Stomach (tissue), 4 donors: ENCODE measurements at regions not wholly inside any gene's neighbourhood (a gene's known extent, or its start where the extent isn't known, plus 50 kb on each side); places are given as distances from the start of the nearest gene placed in this dataset.

Source experiments
- POLR2A ChIP-seq, 4 donors: fragments of 450-650 bp; IDR thresholded peaks; one replicate each; pipeline ENCODE4 v1.6.1; 2016; ENCODE audit warnings: antibody characterized with exemption in 4 of 4, control low read depth in 2 of 4, mild to moderate bottlenecking in 1 of 4, moderate library complexity in 1 of 4
- POLR2AphosphoS5 ChIP-seq, 3 donors: sonication (generic); formaldehyde crosslinking; IDR thresholded peaks; one replicate each; pipeline ENCODE4 v1.6.1; 2016; ENCODE audit warnings: antibody characterized with exemption in 3 of 3
- TF ChIP-seq, protein P1 (sequence below), 7 experiments: fragments of 450-650 bp in 4 of 7; fragments of 200-600 bp in 3 of 7; sonication (generic) in 3 of 7; IDR thresholded peaks; one replicate each; pipeline ENCODE4 v1.5.1; 2016 to 2019; ENCODE audit warnings: antibody characterized with exemption in 7 of 7, control low read depth in 2 of 7, mild to moderate bottlenecking in 1 of 7

DNA sequence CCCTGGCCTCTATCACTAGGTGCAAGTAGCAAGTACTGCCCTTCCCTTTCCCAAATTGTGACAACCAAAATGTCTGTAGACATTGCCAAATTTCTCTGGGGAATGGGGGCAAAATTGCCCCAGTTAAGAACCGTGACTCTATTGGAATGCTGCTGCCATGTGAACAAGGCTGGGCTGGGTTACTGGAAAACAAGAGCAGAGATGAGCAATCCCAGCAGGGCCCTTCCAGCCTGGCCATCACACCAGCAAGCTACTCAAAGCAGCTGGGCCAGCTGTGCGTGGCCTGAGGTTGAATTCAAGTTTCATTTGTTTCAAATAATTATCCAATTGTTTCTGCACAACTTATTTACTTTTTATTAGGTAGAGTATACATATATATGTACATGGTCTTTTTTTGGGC, 103.4 kb upstream of the PKP2 start:
- TF ChIP-seq, protein P1, sequence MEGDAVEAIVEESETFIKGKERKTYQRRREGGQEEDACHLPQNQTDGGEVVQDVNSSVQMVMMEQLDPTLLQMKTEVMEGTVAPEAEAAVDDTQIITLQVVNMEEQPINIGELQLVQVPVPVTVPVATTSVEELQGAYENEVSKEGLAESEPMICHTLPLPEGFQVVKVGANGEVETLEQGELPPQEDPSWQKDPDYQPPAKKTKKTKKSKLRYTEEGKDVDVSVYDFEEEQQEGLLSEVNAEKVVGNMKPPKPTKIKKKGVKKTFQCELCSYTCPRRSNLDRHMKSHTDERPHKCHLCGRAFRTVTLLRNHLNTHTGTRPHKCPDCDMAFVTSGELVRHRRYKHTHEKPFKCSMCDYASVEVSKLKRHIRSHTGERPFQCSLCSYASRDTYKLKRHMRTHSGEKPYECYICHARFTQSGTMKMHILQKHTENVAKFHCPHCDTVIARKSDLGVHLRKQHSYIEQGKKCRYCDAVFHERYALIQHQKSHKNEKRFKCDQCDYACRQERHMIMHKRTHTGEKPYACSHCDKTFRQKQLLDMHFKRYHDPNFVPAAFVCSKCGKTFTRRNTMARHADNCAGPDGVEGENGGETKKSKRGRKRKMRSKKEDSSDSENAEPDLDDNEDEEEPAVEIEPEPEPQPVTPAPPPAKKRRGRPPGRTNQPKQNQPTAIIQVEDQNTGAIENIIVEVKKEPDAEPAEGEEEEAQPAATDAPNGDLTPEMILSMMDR (IDR thresholded peaks at IDR 0.05), result no peak
- TF ChIP-seq POLR2AphosphoS5 (IDR thresholded peaks at IDR 0.05) (no peak), POLR2A (IDR thresholded peaks at IDR 0.05) (no peak)
